ENCODE measurements at regions not wholly inside any gene's neighbourhood (a gene's known extent, or its start where the extent isn't known, plus 50 kb on each side); places are given as distances from the start of the nearest gene placed in this dataset.

- ATAC-seq (no peak), DNase-seq (no peak)
- TF ChIP-seq, protein P1, sequence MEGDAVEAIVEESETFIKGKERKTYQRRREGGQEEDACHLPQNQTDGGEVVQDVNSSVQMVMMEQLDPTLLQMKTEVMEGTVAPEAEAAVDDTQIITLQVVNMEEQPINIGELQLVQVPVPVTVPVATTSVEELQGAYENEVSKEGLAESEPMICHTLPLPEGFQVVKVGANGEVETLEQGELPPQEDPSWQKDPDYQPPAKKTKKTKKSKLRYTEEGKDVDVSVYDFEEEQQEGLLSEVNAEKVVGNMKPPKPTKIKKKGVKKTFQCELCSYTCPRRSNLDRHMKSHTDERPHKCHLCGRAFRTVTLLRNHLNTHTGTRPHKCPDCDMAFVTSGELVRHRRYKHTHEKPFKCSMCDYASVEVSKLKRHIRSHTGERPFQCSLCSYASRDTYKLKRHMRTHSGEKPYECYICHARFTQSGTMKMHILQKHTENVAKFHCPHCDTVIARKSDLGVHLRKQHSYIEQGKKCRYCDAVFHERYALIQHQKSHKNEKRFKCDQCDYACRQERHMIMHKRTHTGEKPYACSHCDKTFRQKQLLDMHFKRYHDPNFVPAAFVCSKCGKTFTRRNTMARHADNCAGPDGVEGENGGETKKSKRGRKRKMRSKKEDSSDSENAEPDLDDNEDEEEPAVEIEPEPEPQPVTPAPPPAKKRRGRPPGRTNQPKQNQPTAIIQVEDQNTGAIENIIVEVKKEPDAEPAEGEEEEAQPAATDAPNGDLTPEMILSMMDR (IDR thresholded peaks at IDR 0.05), result no peak
- Histone ChIP-seq H3K9me3 (peaks cover 0 to 4% (median 0%) of the 10 kb centered on the region in 11 donors), H3K4me3 (no peak overlapping the region), H3K36me3 (no peaks in the 10 kb centered on the region), H3K27ac (no peak overlapping the region), H3K27me3 (peaks cover 0 to 2% (median 0%) of the 10 kb centered on the region in 7 donors), H3K4me1 (peaks cover 0 to 12% (median 0%) of the 10 kb centered on the region in 9 donors)
- intact Hi-C loops (cut with DNase I), result loop anchor here in 1 of 10 donors (10.0 kb wide), 1 partner anchor 339 kb away; no protein-coding TSS in a partner anchor
These were observed 179.7 kb downstream of the TTC8 start for GRCh38 chr14:89004166-89004565.

DNA sequence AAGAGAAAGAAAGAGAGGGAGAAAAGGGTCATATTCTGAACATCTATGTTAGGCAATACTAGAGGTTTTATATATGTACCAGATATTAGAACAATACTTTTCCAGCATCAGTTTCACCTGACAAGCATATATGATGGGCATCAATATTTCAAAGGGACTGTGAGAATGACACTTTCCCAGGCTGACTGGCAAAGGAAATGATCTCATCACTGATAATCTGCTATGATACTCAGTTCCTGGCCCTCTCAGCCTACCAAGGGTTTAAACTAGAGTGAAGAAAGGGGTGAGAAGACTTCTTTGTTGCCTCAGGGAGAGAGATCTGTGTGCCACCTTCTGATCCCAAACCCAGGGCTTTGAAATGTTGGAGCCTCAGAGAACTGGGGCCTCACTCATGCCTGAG, 183.5 kb downstream of the TTC8 start:
- H3K27ac ChIP-seq, result no peak overlapping the region
- H3K4me3 ChIP-seq, result no peak overlapping the region
- peaks cover 0 to 3% (median 0%) of the 10 kb centered on the region in 9 donors for H3K4me1 ChIP-seq
- TF ChIP-seq, protein P1 (IDR thresholded peaks at IDR 0.05), result no peak
- ATAC-seq (no peak), DNase-seq (no peak)
- H3K36me3 ChIP-seq, result no peaks in the 10 kb centered on the region
- intact Hi-C loops (cut with DNase I), result loop anchor here in 1 of 10 donors (10.0 kb wide), 1 partner anchor 343 kb away; no protein-coding TSS in a partner anchor
- peaks cover 0 to 4% (median 0%) of the 10 kb centered on the region in 11 donors for H3K9me3 ChIP-seq
- H3K27me3 ChIP-seq, result peaks cover 0 to 3% (median 0%) of the 10 kb centered on the region in 7 donors

DNA sequence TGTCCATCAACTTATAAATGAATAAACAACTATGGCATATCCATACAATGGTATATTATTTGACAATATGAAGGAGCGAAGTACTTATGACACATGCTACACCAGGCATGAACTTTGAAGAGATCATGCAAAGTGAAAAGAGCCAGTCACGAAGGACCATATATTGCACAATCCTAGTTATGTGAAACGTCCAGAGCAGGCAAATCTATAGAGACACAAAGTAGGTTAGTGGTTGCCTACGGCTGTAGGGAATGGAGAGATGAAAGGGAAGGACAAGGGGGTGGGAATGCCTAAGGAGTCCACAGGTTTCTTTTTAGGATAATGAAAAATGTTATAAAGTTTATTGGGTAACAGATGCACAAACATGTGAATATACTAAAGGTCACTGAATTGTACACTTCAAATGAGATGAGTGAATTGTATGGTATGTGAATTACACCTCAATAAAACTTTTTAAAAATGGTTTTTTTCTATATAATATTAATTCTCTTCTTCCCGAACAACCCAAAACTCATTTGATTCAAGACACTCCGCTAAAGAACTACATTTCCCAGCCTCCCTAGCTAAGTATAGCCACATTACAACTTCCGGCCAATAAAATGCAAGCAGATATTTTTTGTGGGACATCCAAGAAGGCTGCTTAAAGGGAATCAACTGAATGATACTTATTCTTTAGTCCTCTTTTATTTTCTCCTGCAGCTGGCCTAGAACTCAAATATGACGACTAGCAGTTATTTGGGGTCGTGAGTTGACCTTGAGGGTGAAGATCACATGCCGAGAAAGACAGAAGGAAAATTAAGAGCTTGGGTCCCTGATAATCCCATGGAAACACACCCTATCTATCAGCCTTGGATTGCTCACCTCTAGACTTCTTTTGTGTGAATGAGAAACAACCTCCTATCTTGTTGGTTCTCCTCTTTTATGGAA, 187.2 kb downstream of the TTC8 start:
- TF ChIP-seq, protein P1 (IDR thresholded peaks at IDR 0.05), result no peak

GRCh38 chr14:89012282-89013097, 188.0 kb downstream of the TTC8 start:
- H3K9me3 ChIP-seq, result no peaks in the 10 kb centered on the region
- no peak overlapping the region for H3K4me3 ChIP-seq
- H3K36me3 ChIP-seq, result no peaks in the 10 kb centered on the region
- DNase-seq (no peak), ATAC-seq (peak in 1 of 8 donors; percentile 10)
- intact Hi-C loops (cut with DNase I), result loop anchor here in 1 of 10 donors (5.0 kb wide), 1 partner anchor 345 kb away; no protein-coding TSS in a partner anchor
- no peak overlapping the region for H3K27ac ChIP-seq
- TF ChIP-seq, protein P1 (IDR thresholded peaks at IDR 0.05), result no peak
- peaks cover 0 to 7% (median 0%) of the 10 kb centered on the region in 7 donors for H3K27me3 ChIP-seq
- no peaks in the 10 kb centered on the region for H3K4me1 ChIP-seq
- 75% methylated on average over 14 of the region's 14 CpGs for WGBS, 2 donors

More for the DNA sequence above, 187.2 kb downstream of the TTC8 start:
- Histone ChIP-seq H3K4me3 (no peak overlapping the region), H3K27ac (no peak overlapping the region), H3K9me3 (no peaks in the 10 kb centered on the region), H3K36me3 (no peaks in the 10 kb centered on the region), H3K27me3 (peaks cover 0 to 7% (median 0%) of the 10 kb centered on the region in 7 donors), H3K4me1 (no peaks in the 10 kb centered on the region)
- intact Hi-C loops (cut with DNase I), result loop anchor here in 1 of 10 donors (5.0 kb wide), 1 partner anchor 344 kb away; no protein-coding TSS in a partner anchor
- no peak for ATAC-seq
- 79 to 80% methylated on average over 10 of the region's 10 CpGs for WGBS, 2 donors
- DNase-seq, result no peak

Data from heart right ventricle (tissue), 16 donors.